Osteocyte (in vitro differentiated cells): ENCODE measurements at regions not wholly inside any gene's neighbourhood (a gene's known extent, or its start where the extent isn't known, plus 50 kb on each side); places are given as distances from the start of the nearest gene placed in this dataset.

Experiments
- DNase-seq: peaks from one replicate; pipeline ENCODE4 v3.0.0; 2021; ENCODE audit warnings: mixed read lengths; ENCODE audit not compliant: unreplicated experiment; ENCODE audit errors: extremely low spot score
- H3K27ac Mint-ChIP-seq: one replicate; pipeline ENCODE4 v1.8.0; 2021; ENCODE audit warnings: mild to moderate bottlenecking, mixed read lengths; ENCODE audit not compliant: unreplicated experiment
- H3K27me3 Mint-ChIP-seq: one replicate; pipeline ENCODE4 v1.8.0; 2021; ENCODE audit warnings: mixed read lengths; ENCODE audit not compliant: unreplicated experiment
- H3K36me3 Mint-ChIP-seq: one replicate; pipeline ENCODE4 v1.8.0; 2021; ENCODE audit warnings: mixed read lengths; ENCODE audit not compliant: unreplicated experiment
- H3K4me1 Mint-ChIP-seq: one replicate; pipeline ENCODE4 v1.8.0; 2021; ENCODE audit warnings: mixed read lengths; ENCODE audit not compliant: unreplicated experiment
- H3K4me3 Mint-ChIP-seq: one replicate; pipeline ENCODE4 v1.8.0; 2021; ENCODE audit warnings: mild to moderate bottlenecking, moderate library complexity, mixed read lengths; ENCODE audit not compliant: unreplicated experiment
- H3K9me3 Mint-ChIP-seq: one replicate; pipeline ENCODE4 v1.8.0; 2021; ENCODE audit warnings: mixed read lengths; ENCODE audit not compliant: unreplicated experiment
- TF ChIP-seq, protein P1 (sequence below): fragments of 200-600 bp; sonication (generic); IDR thresholded peaks from 2 replicates; pipeline ENCODE4 v1.5.0; 2021; ENCODE audit warnings: antibody characterized with exemption, mild to moderate bottlenecking, moderate library complexity

DNA sequence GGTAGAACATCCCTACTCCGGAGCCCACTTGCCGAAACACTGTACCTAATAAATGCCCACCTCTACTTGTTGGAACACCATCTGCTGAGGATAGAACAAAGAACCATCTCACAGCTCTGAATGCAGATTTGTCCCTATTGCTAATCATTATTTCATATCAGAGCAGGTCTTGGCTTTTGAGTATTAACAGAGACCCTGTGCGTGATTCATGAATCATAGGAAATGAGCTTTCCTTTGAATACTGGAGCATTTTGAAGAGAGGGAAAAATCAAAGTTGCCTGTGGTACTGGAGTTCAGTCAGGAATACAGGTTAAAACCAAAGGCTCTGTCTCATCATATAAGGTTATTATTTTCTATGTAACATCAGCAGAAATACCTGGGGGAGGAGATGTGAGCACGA is 1132.3 kb downstream of the XPNPEP1 start:
- no peaks in the 10 kb centered on the region for H3K27me3 Mint-ChIP-seq
- H3K4me3 Mint-ChIP-seq: no peak overlapping the region
- DNase-seq: no peak
- no peaks in the 10 kb centered on the region for H3K4me1 Mint-ChIP-seq
- peaks cover 30% of the 10 kb centered on the region for H3K9me3 Mint-ChIP-seq
- TF ChIP-seq, protein P1, sequence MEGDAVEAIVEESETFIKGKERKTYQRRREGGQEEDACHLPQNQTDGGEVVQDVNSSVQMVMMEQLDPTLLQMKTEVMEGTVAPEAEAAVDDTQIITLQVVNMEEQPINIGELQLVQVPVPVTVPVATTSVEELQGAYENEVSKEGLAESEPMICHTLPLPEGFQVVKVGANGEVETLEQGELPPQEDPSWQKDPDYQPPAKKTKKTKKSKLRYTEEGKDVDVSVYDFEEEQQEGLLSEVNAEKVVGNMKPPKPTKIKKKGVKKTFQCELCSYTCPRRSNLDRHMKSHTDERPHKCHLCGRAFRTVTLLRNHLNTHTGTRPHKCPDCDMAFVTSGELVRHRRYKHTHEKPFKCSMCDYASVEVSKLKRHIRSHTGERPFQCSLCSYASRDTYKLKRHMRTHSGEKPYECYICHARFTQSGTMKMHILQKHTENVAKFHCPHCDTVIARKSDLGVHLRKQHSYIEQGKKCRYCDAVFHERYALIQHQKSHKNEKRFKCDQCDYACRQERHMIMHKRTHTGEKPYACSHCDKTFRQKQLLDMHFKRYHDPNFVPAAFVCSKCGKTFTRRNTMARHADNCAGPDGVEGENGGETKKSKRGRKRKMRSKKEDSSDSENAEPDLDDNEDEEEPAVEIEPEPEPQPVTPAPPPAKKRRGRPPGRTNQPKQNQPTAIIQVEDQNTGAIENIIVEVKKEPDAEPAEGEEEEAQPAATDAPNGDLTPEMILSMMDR: no peak
- no peak overlapping the region for H3K27ac Mint-ChIP-seq
- no peaks in the 10 kb centered on the region for H3K36me3 Mint-ChIP-seq

GRCh38 chr10:108789919-108790318 is 1133.4 kb downstream of the XPNPEP1 start:
- Mint-ChIP-seq H3K27me3 (no peaks in the 10 kb centered on the region), H3K9me3 (peaks cover 35% of the 10 kb centered on the region), H3K4me3 (no peak overlapping the region), H3K27ac (no peak overlapping the region), H3K4me1 (no peaks in the 10 kb centered on the region), H3K36me3 (no peaks in the 10 kb centered on the region)
- TF ChIP-seq, protein P1: no peak
- no peak for DNase-seq

DNA sequence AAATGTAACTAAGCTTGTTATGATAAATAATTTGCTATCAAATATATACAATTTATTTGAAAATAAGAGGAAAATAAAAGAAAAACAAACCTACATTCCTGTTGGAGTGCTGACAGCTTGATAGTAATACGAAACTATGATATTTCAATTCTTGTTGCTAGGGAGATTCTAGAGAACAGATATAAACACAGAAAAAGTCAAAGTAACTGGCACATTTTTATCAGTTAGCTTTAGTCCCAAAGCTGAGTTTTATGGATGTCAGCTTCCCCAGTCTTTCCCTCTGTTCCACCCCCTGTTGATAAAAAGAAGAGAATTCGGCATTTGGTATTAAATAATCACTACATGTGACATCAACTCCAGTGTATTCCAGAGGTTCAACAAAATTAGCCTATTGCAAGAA is 1134.0 kb downstream of the XPNPEP1 start:
- Mint-ChIP-seq H3K4me3 (no peak overlapping the region), H3K9me3 (peaks cover 38% of the 10 kb centered on the region), H3K27ac (no peak overlapping the region), H3K36me3 (no peaks in the 10 kb centered on the region), H3K27me3 (no peaks in the 10 kb centered on the region), H3K4me1 (no peaks in the 10 kb centered on the region)
- TF ChIP-seq, protein P1: no peak
- no peak for DNase-seq

DNA sequence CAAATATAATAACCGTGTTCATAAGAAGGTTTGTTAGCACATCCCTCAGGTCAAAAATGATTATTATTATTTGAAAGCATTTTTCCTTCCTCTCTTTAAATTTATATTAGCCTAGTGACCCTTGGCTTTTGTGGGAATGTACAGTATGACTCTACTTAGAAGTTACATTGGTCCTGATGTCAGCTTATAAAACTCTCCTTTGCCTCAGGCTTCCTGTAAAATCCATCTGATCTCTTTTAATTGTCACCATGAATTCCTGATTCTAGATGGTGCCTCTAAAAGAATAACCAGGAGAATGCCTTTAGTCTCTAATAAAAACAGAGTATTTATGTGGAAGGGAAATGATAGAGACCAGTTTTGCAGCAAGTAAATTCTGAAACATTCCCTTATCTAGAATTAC is 1134.4 kb downstream of the XPNPEP1 start:
- no peak overlapping the region for H3K27ac Mint-ChIP-seq
- no peak overlapping the region for H3K4me3 Mint-ChIP-seq
- H3K4me1 Mint-ChIP-seq: no peaks in the 10 kb centered on the region
- no peak for DNase-seq
- H3K36me3 Mint-ChIP-seq: no peaks in the 10 kb centered on the region
- no peaks in the 10 kb centered on the region for H3K27me3 Mint-ChIP-seq
- peaks cover 42% of the 10 kb centered on the region for H3K9me3 Mint-ChIP-seq
- TF ChIP-seq, protein P1: no peak

DNA sequence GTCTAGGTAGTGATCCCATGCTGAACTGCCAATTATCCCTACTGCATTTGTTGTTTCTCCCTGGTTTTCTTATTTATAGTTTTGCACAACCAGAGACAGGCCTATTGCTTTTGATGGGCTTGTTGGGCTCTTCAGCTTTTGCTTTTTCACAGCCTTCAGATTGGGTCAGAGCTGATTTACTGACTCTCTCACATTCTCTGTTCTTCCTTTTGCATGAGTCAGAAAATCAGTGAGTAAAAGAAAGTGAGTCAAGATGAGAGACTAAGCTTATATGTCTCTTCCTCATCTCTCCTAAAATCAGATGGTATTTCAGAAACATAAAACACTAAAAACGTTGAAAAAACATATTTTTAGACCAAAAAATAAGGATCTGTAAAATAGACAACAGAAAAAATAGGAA is 1135.4 kb downstream of the XPNPEP1 start:
- TF ChIP-seq, protein P1: no peak
- Mint-ChIP-seq H3K9me3 (peaks cover 46% of the 10 kb centered on the region), H3K27ac (no peak overlapping the region), H3K4me3 (no peak overlapping the region), H3K27me3 (no peaks in the 10 kb centered on the region), H3K4me1 (no peaks in the 10 kb centered on the region), H3K36me3 (no peaks in the 10 kb centered on the region)
- DNase-seq: no peak
